A172 (cell line): ENCODE measurements at regions not wholly inside any gene's neighbourhood (a gene's known extent, or its start where the extent isn't known, plus 50 kb on each side); places are given as distances from the start of the nearest gene placed in this dataset.

Experiments used
- DNase-seq: peaks from one replicate; pipeline ENCODE4 v3.0.0-alpha.2; 2015; ENCODE audit warnings: low spot score

DNA sequence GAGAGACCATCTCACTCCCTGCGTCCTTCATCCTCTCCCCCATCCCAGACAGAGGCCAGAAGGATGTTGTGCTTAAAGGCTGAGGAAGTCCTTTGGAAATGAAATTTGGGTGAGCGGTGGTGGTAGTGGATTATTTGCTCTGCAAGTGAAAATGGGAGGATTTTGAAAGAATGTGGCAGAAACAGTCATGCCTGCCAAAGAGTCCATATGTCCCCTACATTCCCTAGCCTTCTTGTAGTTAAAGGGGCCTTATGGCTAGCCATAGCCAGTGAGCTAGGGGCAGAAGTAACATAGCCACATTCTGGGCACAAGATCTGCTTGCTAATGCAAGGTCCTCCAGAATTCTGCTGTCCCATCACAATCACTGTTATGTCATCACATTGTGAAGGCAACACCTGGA lies 360.2 kb upstream of the TSHZ3 start:
- DNase-seq = no peak

DNA sequence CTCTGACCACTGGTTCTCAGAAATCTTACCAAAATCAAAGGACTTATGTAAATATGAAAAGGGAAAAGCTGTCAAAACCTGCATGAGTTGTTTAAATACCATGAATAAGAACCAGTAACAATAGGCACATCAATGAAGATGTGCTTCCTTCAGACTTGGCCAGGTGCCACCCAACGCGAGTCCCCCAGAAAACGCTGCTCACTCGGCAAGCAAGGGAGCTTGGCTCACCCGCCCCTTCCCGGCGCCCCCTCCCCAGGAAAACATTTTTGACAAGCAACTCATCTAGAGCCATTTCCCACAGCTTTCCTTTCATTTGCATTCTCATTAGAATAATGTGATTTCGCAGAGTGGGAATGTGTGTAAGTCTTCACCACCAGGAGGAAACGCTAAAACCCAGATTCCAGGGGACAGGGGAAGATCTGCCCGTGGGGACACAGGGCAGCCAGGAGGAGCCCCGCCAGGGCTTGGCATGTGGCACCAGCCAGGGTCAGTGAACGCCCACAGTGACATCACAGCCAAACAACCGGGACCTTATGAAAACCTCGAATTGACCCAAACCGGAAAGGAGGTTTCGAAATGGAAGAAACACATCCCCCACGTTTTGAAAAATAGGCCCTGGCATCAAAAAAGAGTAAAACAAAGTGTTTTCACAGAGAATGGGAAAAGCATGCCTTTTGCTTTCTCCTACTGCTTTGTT lies 366.2 kb upstream of the TSHZ3 start:
- DNase-seq = no peak

DNA sequence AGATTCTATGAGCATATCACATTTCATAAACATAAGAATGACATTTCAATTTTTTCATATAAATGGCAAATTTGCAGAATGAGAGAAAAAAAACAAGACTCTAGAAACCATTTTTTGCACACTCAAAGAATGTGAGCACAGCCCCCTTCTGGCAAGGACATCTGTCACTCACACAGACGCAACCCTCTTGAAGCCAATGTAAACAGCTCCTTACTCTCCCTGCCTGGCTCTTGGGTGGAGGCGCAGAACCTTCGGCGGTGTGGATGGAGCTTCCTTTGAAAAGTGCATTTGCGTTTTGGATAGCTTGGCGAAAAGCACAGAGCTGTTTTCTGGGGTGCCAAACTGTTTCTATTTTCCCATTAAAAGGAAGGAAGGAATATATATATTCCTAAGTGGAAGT lies 367.6 kb upstream of the TSHZ3 start:
- no peak for DNase-seq

DNA sequence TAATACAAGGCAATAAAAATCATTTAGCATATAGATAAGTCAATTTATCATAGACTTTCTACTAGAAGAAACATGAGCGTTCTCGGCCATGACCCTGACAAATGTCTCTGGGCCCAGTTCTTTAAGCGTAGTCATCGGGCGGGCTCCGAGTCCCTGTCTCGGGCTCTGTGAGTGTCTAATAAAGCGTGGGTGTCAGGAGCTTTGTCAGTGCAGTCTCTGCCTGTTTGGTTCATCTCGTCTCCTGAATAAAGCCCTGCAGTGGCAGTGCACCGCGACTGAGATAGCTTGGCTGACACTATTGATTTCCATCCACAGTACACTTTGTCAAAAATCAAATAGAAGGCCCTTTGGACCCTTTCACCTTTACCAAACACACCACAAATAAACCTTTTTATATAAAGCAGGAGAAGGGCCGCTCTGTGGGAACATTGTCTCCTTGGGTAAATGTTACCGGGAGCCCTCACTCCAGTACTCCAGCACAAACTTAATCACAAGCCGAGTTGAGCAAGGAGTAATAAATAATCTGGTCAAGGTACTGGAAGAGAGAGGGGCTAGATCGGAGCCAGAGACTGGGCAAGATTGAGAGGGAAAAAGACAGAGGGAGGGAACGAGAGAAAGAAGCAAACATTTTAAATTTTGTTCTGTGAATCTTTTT lies 368.2 kb upstream of the TSHZ3 start:
- DNase-seq = no peak

GRCh38 chr19:31718032-31718431 lies 368.8 kb upstream of the TSHZ3 start:
- DNase-seq = peak; percentile 42

- no peak for DNase-seq
These were observed 369.7 kb upstream of the TSHZ3 start for GRCh38 chr19:31718898-31719297.

GRCh38 chr19:31723101-31723500 lies 373.9 kb upstream of the TSHZ3 start:
- DNase-seq = no peak

DNA sequence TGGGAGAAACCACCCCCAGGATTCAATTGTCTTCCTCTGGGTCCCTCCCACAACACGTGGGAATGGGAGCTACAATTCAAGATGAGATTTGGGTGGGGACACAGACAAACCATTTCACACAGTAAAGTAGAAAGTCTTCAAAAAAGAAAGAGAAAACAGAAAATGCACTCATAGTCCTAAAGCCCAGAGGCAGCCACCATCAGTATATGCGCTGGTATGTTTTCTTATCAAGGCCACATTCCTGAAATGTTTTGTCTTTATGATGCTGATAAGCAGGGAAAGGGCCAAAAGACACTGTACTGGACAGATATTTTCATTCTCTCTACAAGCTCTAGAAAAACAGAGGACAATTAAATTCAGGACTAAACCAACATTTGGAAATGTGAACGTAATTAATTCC lies 375.8 kb upstream of the TSHZ3 start:
- peak; percentile 71 for DNase-seq

DNA sequence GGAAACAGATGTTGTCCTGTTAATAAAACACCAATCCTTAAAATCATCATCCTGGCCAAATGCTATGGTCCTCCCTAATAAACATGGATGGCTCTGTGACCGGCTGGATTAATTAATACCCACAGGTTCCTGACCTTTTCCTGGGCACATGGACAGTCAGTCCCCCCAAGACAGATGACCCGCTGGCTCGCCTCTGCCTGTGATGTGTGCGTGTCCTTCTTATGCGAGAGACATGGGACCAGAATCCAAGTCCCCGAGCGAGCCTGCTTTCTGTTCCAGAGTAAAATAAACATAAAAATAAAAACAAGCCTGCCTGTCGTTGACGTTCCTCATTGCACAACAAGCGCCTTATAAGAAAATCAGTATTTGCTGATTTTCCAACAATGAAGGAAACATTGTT lies 378.3 kb upstream of the TSHZ3 start:
- no peak for DNase-seq

DNA sequence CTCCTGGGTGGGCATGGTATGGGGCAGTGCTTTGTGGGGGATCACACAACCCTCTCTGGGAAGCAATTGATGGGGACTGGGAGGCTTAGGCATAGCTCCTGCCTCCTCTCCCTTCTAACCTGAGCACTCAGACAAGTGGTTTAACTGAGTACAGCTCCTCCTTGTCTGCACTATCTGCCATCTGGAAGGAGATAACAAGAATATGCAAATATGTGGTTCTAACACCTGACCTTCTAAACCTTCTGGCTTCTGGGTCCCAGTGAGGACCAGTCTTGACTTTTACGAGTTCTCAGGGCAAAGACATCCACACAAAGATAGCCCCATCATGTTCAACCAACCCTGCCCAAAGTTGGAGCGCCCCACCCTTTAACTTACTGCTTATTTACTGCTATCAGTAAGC lies 381.0 kb upstream of the TSHZ3 start:
- no peak for DNase-seq

DNA sequence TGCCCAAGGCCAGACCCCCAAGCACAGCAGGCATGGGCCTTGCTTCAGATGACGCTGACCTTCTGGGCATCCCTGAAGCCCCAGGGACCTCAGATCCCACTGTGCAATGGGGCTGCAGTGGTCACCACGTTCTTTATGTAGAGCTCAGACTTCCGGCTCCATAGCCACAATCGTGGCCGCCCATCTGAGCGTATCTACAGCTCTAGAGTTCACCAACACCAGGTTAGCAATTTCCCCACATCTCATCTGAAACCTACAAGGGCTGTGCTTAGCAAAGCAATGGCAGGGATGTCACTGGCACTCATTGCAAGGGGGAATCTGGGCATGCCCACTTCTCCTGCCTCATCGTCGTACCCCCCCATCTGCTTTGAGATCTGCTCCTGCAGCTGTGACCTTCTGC lies 384.4 kb upstream of the TSHZ3 start:
- DNase-seq = no peak

- no peak for DNase-seq
These were observed 393.0 kb upstream of the TSHZ3 start for GRCh38 chr19:31742249-31742648.

DNA sequence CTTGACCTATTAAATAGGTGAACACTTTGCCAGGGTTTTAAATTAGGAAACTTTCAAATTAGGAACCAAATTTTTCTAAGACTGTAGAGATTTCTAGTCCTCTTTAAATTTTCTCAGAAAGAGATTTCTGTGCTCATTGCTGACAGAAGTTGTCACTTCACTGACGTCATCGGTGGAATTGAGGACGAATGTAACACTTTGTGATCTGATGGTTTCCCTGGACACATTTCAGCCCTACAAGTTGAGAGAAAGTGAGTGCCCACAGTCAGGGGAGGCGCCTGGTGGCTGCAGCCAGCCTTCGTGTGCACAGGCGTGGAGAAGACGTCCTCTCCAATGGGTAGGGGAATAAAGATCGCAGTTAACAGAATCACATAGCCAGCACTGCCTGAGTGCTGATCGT lies 396.5 kb upstream of the TSHZ3 start:
- no peak for DNase-seq

DNA sequence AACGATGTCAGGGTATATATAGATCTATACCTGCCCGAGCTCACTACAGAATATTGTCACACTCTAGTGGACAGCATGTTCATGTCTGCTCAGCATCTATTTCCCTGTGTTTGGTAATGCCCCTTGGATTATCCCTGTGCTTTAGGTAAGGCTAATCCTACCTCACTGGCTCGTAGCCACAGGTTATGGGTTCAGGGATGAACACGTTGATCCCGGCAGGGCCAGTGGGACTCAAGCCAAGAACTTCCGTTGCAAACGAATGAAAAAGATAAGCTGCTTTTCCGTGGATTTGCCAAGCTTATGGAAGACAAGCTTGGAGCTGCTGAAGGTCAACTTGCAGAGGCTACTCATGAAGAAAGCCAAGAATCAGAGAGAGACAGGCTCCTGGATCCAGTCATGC lies 400.0 kb upstream of the TSHZ3 start:
- DNase-seq = no peak

DNA sequence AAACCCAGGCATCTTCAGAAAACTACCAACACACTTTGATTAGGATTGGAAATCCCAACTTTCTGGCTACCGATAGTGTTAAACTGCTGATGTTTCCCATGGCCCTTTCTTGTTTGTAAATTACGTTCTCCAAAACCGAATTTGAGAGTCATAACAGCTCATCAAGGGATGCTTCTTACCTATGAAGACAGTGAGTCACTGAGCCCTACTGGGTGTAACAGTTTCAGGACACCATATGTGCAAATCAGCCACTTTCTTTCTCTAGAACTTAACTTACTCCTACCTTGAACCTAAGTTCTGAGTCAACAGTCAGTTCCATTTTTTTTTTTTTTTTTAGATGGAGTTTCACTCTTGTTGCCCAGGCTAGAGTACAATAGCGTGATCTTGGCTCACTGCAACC lies 410.1 kb upstream of the TSHZ3 start:
- DNase-seq = no peak

- DNase-seq = no peak
These were observed 412.2 kb upstream of the TSHZ3 start for GRCh38 chr19:31761281-31761913.

DNA sequence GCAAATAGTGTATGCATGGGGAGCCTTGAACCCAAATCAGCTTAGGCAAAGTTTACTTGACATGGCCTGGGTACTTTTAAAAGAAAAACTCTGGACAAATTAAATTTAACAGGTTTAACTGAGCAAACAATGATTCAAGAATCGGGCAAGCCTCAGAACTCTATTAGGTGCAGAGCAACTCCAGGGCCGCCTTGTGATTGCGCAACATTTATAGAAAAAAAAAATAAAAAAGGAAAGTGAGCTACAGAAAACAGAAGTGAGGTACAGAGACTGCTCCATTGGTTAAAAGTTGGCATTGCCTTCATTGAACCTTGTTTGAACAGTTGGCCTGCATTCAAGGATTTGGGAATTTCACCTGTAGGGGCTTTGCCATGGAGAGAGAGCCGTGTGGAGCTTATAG lies 421.0 kb upstream of the TSHZ3 start:
- DNase-seq = no peak

DNA sequence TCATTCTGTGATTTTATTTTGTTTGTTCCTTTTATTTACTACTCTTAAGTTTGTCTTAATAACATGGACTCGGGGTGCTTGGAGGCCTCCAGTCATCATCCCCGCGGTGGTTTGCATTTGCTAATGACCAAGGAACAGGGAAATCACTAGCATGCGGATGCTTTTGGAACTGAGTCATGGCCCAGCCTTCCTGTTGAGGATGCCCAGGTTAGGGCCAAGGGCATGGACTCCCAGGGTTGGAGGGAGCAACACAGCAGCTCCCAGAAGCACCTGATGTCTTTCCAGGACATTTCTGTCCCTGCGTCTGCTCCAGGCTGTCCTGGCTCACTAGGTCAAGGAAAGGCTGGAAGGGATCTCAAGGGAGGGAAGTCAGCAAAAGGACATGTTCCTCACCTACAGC lies 423.7 kb upstream of the TSHZ3 start:
- peak; percentile 3 for DNase-seq

GRCh38 chr19:31781542-31781941 lies 432.3 kb upstream of the TSHZ3 start:
- DNase-seq = no peak

DNA sequence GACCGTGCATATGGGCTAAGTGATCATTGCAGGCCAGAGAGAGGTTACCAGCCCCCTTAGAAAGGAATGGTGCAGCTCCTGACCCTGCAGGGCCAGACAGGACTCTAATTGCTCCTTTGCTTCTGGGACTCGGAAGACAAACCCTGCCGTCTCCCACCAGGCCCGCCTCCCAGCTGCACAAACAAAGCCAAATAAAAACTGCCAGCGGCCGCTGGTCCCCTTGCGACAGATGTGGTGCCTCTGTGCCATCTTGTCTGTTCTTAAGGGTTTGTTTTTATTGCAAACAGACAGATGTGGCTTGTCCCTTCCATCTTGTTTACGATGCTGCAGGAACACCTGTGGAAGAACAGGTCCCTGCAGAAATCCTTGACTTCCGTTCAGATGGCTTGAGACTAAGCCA lies 434.4 kb upstream of the TSHZ3 start:
- no peak for DNase-seq

DNA sequence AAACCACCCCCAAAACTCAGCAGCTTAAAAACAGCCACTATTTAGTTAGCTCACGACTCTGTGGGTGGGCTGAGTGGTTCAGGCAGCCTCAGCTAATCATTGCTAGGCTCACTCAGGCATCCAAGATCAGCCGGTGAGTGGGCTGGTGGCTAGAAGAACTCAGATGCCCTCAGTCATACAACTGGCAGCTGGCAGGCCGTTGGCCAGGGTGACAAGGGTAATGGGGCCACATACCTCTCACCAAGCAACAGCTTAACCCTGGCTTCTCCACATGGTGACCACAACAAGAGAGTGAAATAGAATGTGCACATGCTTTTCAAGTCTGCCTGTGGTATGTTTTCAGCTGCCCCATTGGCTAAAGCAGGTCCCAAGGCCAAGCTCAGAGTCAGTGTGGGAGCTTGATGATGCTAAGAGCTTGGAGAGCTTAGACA lies 435.4 kb upstream of the TSHZ3 start:
- DNase-seq = no peak

- no peak for DNase-seq
These were observed 452.4 kb upstream of the TSHZ3 start for GRCh38 chr19:31801611-31802010.

DNA sequence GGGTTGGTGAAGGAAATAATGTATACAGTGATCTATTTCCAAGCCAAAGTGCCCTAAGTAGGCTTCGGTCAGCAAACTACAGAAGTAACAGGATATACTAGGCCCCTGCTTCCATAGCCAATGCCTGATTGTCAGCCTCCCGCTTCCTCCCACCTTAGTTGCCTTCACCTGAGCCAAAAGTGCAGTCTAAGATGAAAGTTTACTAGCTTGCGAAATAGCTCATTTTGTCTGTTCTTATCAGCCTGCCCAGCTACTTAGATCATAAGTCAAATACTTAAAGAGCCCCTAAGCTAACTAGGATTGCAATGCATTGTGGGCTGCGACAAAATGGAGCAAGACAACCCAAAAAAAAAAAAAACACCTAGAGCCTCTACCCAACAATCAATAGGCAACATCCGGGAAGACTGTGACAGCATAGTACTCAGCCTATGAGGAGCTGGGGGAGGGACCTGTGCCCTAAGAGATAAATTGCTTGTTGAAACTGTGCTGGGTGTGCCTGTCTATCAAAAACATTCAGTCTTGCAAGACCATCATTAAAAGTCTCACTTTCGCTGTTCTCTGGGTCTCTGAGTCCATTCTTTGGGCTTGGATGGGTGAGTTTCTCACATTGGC lies 454.7 kb upstream of the TSHZ3 start:
- no peak for DNase-seq
